ENCODE measurements at regions not wholly inside any gene's neighbourhood (a gene's known extent, or its start where the extent isn't known, plus 50 kb on each side); places are given as distances from the start of the nearest gene placed in this dataset.

DNA sequence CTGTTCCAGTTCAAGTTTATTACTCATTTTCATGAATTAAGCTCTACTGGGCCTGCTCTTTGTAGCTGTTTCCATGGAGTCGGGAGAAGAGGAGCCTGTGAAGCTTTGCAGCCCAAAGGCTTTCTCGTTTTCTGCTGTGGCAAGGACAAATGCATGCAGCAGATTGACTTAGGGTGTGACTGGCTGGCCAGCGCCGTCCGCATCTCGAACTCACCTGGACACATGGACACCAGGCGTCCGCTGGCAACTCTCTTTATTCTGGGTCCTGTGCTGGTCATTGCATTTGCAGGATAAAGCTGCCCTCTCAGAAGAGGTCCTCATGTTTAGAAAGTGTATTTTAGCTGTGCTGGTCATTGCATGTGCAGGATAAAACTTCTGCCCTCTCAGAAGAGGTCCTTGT, 350.4 kb downstream of the TMEM121 start:
- ATAC-seq = no peak
- TF ChIP-seq TSHZ2 (CRISPR knock-in tag; IDR thresholded peaks at IDR 0.05) = no peak
- TF ChIP-seq ZFP3 (CRISPR knock-in tag; IDR thresholded peaks at IDR 0.05) = no peak
- no peak for TF ChIP-seq OSR1 (CRISPR knock-in tag; IDR thresholded peaks at IDR 0.05)
- no peak for TF ChIP-seq TOX (CRISPR knock-in tag; IDR thresholded peaks at IDR 0.05; ENCODE audit: borderline replicate concordance)
- no peak for TF ChIP-seq ESRRG (CRISPR knock-in tag; IDR thresholded peaks at IDR 0.05)
- TF ChIP-seq GLIS3 (CRISPR knock-in tag; IDR thresholded peaks at IDR 0.05) = no peak
- no peak for TF ChIP-seq CREB5 (CRISPR knock-in tag; IDR thresholded peaks at IDR 0.05; ENCODE audit: low read depth)
- TF ChIP-seq RARB (CRISPR knock-in tag; IDR thresholded peaks at IDR 0.05) = no peak
- no peak for TF ChIP-seq ZC3H10 (CRISPR knock-in tag; IDR thresholded peaks at IDR 0.05)
- TF ChIP-seq ZNF8 (CRISPR knock-in tag; IDR thresholded peaks at IDR 0.05) = no peak
- TF ChIP-seq, protein P1, sequence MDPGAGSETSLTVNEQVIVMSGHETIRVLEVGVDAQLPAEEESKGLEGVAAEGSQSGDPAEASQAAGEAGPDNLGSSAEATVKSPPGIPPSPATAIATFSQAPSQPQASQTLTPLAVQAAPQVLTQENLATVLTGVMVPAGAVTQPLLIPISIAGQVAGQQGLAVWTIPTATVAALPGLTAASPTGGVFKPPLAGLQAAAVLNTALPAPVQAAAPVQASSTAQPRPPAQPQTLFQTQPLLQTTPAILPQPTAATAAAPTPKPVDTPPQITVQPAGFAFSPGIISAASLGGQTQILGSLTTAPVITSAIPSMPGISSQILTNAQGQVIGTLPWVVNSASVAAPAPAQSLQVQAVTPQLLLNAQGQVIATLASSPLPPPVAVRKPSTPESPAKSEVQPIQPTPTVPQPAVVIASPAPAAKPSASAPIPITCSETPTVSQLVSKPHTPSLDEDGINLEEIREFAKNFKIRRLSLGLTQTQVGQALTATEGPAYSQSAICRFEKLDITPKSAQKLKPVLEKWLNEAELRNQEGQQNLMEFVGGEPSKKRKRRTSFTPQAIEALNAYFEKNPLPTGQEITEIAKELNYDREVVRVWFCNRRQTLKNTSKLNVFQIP (CRISPR knock-in tag; IDR thresholded peaks at IDR 0.05; ENCODE audit: borderline replicate concordance, low read depth) = no peak
- no peak for TF ChIP-seq TCF4 (CRISPR knock-in tag; IDR thresholded peaks at IDR 0.05; ENCODE audit: borderline replicate concordance)
- TF ChIP-seq BACH2 (CRISPR knock-in tag; IDR thresholded peaks at IDR 0.05; ENCODE audit: borderline replicate concordance) = no peak
- no peak for TF ChIP-seq SNAI2 (CRISPR knock-in tag; IDR thresholded peaks at IDR 0.05)
- no peak for TF ChIP-seq ZNF565 (CRISPR knock-in tag; conservative IDR thresholded peaks at IDR 0.05; ENCODE audit: low read depth)
- no peak for TF ChIP-seq ARNTL (CRISPR knock-in tag; IDR thresholded peaks at IDR 0.05; ENCODE audit: borderline replicate concordance, low read depth)
- TF ChIP-seq, protein P2, sequence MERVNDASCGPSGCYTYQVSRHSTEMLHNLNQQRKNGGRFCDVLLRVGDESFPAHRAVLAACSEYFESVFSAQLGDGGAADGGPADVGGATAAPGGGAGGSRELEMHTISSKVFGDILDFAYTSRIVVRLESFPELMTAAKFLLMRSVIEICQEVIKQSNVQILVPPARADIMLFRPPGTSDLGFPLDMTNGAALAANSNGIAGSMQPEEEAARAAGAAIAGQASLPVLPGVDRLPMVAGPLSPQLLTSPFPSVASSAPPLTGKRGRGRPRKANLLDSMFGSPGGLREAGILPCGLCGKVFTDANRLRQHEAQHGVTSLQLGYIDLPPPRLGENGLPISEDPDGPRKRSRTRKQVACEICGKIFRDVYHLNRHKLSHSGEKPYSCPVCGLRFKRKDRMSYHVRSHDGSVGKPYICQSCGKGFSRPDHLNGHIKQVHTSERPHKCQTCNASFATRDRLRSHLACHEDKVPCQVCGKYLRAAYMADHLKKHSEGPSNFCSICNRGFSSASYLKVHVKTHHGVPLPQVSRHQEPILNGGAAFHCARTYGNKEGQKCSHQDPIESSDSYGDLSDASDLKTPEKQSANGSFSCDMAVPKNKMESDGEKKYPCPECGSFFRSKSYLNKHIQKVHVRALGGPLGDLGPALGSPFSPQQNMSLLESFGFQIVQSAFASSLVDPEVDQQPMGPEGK (CRISPR knock-in tag; IDR thresholded peaks at IDR 0.05; ENCODE audit: borderline replicate concordance) = no peak

GRCh38 chr14:105877645-105878044, 351.3 kb downstream of the TMEM121 start:
- TF ChIP-seq GLIS3 (CRISPR knock-in tag; IDR thresholded peaks at IDR 0.05) = no peak
- no peak for ATAC-seq

GRCh38 chr14:105878125-105878524, 351.7 kb downstream of the TMEM121 start:
- TF ChIP-seq, protein P3, sequence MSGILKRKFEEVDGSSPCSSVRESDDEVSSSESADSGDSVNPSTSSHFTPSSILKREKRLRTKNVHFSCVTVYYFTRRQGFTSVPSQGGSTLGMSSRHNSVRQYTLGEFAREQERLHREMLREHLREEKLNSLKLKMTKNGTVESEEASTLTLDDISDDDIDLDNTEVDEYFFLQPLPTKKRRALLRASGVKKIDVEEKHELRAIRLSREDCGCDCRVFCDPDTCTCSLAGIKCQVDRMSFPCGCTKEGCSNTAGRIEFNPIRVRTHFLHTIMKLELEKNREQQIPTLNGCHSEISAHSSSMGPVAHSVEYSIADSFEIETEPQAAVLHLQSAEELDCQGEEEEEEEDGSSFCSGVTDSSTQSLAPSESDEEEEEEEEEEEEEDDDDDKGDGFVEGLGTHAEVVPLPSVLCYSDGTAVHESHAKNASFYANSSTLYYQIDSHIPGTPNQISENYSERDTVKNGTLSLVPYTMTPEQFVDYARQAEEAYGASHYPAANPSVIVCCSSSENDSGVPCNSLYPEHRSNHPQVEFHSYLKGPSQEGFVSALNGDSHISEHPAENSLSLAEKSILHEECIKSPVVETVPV (CRISPR knock-in tag; IDR thresholded peaks at IDR 0.05) = no peak
- TF ChIP-seq ESRRG (CRISPR knock-in tag; IDR thresholded peaks at IDR 0.05) (no peak), PPARA (CRISPR knock-in tag; IDR thresholded peaks at IDR 0.05; ENCODE audit: borderline replicate concordance) (no peak), ISL1 (CRISPR knock-in tag; IDR thresholded peaks at IDR 0.05) (no peak), RARB (CRISPR knock-in tag; IDR thresholded peaks at IDR 0.05) (no peak), TCF4 (CRISPR knock-in tag; IDR thresholded peaks at IDR 0.05; ENCODE audit: borderline replicate concordance) (no peak), ZNF8 (CRISPR knock-in tag; IDR thresholded peaks at IDR 0.05) (no peak), OSR1 (CRISPR knock-in tag; IDR thresholded peaks at IDR 0.05) (no peak), GLIS3 (CRISPR knock-in tag; IDR thresholded peaks at IDR 0.05) (no peak)
- TF ChIP-seq, protein P1 (CRISPR knock-in tag; IDR thresholded peaks at IDR 0.05; ENCODE audit: borderline replicate concordance, low read depth) = no peak
- no peak for ATAC-seq
